GM21367 (cell line): ENCODE measurements at regions not wholly inside any gene's neighbourhood (a gene's known extent, or its start where the extent isn't known, plus 50 kb on each side); places are given as distances from the start of the nearest gene placed in this dataset.
"Not testable (repeated sequence)": the region's sequence is repeated elsewhere in the genome, so short reads cannot be mapped to it uniquely, and the experiment has no call there.

ENCODE experiments used
- ATAC-seq: cut with Tn5 transposase; IDR thresholded peaks from one replicate; pipeline ENCODE4 v1.9.1; 2021; ENCODE audit not compliant: unreplicated experiment

DNA sequence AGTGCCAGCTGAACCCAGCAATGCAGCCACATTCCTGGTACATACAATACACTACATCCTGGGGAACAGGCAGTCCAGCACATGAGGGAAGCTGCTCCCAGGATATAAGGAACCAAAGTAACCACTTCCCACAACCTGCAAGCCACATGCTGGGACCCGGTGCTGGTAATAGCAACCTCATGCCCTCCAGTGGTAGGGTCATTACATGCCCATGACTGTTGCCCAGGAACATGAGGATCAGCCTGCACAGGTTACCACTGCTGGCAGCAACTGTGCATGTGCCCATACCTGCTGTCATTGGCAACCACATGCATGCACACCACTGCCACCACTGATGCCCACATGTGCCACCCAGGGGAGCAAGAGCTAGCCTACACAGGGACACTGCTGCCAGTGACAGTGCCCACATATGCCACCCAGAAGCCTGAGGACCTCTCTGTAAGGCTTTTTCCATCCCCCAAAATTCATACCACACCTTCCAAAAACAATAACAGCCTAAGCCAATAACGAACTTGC lies 1982.5 kb downstream of the ARAP2 start:
- no peak for ATAC-seq

DNA sequence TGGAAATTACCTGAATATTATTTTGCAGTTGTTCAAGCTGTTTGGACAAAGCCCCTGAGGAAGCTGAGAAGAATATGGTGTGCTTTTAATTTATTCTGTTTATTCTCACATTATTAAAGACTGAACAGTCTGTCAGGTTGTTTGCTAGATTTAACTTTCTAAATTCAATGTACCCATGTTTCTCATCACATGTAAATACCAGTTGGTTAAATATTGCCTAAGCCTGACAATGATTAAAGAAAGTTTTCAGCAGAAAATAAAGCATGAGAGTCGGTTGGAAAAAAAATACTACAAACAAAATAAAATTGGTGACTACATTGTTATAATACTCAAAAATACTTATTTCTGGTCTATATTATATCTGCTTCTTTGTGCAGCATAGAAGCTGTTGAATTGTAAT lies 1974.7 kb downstream of the ARAP2 start:
- no peak for ATAC-seq

DNA sequence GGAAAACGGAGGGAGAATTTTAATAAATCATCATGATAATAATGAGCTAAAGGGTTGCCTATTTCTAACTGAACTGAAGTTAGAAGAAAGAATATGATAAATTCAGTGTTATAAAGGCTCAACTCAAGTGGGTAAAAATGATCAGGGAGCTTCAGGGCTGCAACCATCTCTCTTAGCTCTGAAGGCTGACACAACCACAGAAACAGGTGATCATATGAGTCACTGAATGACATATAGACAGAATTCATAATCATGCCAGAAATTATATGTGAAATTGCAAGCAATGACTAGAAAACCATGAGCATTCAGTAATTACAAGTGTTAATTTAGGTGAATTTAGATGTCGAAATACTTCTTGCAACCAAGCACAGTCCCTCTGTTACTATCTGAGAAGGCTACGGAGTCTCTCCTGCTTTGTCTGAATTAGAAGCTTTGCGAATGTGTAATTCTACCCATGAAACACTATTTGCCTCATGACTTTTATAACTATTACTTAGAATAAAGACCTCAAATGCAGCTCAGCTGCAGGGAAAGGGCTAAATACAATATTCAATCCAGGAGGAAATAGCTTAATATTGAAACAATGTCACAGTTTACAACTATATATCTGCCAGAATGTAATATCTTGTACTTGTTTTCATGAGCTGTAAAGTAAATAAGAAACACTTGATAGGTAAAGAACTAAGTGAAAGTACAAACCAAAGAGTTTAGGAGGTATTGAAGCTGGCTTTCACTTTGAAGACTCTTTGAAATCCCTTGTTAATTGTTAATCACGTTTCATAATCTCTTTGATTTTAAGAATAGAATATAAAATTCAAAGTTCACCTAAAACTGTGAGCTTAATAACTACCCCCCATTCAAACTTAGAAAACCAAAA lies 1972.6 kb downstream of the ARAP2 start:
- ATAC-seq: no peak

- no peak for ATAC-seq
These were observed 1965.3 kb downstream of the ARAP2 start for GRCh38 chr4:34279011-34279410.

DNA sequence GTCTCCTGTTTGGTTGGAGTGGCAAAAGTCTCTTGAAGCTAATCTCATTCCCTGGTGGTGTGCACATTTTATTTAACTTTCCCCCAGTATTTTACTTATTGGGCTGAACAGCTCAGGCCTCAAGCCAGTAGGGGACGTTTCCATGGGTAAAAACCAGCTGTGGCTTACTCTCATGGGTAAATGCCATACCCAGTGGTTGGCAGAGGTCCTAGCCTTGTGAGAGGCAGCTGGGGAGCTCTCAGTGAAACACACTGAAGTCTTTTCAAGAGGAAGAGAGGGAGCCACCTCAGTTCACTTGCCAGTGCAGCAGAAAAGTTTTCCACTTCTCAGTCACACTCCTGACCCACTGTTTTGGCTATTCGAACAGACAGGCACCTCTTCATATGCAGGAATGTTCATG lies 1964.2 kb downstream of the ARAP2 start:
- ATAC-seq: no peak

- no peak for ATAC-seq
These were observed 1962.5 kb downstream of the ARAP2 start for GRCh38 chr4:34281826-34282225.

GRCh38 chr4:34289489-34289888 lies 1954.8 kb downstream of the ARAP2 start:
- no peak for ATAC-seq

- no peak for ATAC-seq
These were observed 1954.4 kb downstream of the ARAP2 start for GRCh38 chr4:34289962-34290361.

- no peak for ATAC-seq
These were observed 1950.9 kb downstream of the ARAP2 start for GRCh38 chr4:34293459-34293858.

DNA sequence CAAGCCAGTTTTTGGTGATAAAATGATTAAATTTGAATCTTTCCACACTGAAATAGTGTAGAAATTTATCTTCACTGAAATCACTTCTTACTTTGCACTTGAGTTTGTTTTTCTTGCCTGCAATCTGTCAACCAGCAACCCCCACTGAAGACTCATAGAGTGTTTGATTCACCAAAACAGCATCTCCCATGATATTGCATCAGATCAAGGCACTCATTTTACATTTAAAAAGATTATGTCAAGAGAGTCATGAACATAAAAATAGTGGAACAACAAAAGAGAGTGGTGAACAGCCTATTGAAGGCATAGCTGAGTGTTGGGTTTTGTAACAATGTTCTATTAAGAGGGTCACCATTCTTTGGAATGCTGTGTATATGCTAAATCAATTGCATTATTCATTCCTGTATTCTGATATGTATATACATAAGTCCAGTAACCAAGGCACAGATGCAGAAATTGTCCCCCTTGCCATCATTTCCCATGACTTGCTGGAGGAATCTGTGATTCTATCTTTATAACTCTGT lies 1934.9 kb downstream of the ARAP2 start:
- no peak for ATAC-seq

- no peak for ATAC-seq
These were observed 1925.5 kb downstream of the ARAP2 start for GRCh38 chr4:34318773-34319172.

DNA sequence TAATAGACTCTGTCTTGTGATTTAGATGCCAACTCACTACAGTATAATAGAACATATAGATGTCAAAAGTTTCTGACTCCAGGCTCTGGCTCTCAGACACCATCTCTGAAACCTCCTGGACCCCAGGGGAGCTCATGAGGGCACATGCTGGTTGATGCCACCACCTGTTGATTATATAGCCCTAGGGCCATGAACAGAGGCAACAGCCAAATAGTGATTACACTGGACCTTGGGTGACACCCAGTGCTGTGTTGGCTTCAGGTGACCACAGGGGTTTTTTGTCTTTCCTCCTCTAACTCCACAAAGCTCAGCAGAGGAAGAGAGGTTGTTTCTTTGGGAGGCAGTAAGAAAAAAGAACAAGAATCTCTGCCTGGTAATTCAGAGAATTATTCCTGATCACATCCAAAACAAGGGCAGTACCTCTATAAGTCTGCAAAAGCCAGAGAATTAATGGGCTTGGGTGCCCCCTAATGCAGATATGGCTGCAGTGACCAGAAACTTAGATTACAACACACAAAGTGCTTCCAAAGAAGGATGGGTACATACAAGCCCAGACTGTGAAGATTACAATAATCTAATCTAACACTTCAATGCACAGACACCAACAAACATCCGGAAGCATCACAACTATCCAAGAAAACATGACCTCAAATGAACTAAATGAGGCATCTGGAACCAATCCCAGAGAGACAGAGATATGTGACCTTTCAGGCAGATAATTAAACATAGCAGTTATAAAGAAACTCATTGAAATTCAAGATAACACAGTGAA lies 1920.6 kb downstream of the ARAP2 start:
- ATAC-seq: no peak

- no peak for ATAC-seq
These were observed 1915.4 kb downstream of the ARAP2 start for GRCh38 chr4:34328939-34329338.

DNA sequence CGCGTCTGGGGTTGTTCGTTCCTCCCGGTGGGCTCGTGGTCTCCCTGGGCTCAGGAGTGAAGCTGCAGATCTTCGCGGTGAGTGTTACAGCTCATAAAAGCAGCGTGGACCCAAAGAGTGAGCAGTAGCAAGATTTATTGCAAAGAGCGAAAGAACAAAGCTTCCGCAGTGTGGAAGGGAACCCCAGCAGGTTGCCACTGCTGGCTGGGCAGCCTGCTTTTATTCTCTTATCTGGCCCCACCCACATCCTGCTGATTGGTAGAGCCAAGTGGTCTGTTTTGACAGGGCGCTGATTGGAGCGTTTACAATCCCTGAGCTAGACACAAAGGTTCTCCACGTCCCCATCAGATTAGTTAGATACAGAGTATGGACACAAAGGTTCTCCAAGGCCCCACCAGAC lies 1909.2 kb downstream of the ARAP2 start:
- not testable (repeated sequence) for ATAC-seq

DNA sequence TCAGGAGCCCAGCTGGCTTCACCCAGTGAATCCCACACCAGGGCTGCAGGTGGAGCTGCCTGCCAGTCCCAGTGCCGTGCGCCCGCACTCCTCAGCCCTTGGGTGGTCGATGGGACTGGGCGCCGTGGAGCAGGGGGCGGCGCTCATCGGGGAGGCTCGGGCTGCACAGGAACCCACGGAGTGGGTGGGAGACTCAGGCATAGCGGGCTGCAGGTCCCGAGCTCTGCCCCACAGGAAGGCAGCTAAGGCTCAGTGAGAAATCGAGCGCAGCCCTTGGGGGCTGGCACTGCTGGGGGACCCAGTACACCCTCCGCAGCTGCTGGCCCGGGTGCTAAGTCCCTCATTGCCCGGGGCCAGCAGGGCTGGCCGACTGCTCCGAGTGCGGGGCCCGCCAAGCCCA lies 1908.8 kb downstream of the ARAP2 start:
- not testable (repeated sequence) for ATAC-seq

DNA sequence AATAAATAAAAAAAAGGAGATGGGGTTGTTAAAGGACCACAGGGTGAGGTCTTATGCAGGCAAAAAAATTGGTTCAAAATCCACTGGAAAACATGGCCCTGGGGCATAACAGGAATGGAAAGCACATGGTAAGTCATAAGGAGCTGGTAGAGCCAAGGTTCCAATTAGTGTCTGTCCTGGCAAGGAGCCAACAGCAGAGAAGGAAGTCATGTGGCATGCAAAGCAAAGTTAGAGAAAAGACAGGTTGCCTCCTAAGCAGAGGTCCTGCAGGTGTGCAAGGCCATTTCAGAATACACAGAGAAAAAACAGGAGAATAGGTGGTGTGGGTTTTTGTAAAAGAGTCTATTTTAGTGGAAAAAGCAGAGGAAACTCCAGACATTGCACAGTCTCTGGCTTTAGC lies 1881.7 kb downstream of the ARAP2 start:
- no peak for ATAC-seq

DNA sequence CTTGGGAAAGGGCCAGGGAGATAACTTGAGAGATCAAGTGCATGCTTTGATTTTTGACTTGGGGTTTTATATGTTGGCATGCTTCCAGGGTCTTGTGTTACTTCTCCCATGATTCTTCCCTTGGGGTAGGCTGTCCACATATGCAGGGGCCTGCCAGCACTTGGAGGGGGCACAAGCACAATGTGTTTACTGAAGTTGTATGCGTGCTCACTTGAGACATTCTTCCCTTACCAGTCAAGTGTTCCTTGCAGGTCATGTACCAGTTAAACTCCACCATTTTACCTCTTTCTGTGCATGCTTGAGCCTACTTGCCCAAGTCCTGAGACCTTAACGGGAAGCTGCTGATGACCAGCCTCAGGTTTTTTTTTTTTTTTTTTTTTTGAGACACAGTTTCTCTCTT lies 1880.5 kb downstream of the ARAP2 start:
- ATAC-seq: no peak

DNA sequence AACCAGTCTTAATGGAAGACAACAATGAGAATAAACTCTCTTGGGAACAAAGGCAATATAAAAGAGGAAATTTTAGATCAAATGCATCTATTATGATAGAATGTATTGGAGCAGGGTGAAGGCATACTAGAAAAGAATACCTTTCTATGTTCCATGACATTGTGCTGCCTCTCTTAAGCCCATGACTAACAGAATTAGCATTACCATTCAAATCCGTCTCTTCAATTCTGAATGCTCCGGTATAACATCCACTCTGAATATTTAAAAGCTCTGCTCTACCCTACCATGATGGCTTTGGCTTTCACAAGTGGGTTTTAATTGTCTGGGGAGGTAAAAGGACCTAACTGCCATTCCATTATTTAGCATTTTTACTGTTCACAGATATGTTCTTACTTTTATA lies 1878.4 kb downstream of the ARAP2 start:
- no peak for ATAC-seq

- ATAC-seq: no peak
These were observed 1872.6 kb downstream of the ARAP2 start for GRCh38 chr4:34371676-34372075.

GRCh38 chr4:34372815-34373214 lies 1871.5 kb downstream of the ARAP2 start:
- ATAC-seq: no peak

GRCh38 chr4:34373456-34373855 lies 1870.9 kb downstream of the ARAP2 start:
- no peak for ATAC-seq

DNA sequence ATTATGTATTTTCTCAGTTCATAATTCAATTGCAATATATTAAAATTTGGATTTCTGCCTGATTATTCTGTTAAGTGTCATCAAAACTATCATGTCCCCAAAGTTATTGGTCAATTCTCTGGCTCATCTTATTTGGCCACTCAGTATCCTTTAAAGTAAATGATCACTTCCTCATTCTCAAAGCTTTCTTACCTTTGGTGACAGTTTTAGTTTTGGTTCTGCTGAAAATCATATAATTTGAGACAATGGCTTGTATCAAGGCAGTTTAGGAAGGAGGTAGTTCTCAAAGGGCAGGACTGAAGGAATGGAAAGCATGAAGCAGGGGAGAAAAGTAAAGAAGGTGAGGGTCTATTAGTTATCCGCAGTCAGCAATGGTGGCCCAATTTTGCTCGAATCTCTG lies 1832.1 kb downstream of the ARAP2 start:
- no peak for ATAC-seq
